Activated T-cell treated with anti-CD3 and anti-CD28 coated beads, Interleukin-2, amount 50 U/mL, for 48 hours (primary cell): ENCODE measurements at regions not wholly inside any gene's neighbourhood (a gene's known extent, or its start where the extent isn't known, plus 50 kb on each side); places are given as distances from the start of the nearest gene placed in this dataset.
"Not testable (repeated sequence)": the region's sequence is repeated elsewhere in the genome, so short reads cannot be mapped to it uniquely, and the experiment has no call there.

Experiments used
- DNase-seq, 2 experiments: peaks; one replicate each; pipeline ENCODE4 v3.0.0-alpha.2; 2020

DNA sequence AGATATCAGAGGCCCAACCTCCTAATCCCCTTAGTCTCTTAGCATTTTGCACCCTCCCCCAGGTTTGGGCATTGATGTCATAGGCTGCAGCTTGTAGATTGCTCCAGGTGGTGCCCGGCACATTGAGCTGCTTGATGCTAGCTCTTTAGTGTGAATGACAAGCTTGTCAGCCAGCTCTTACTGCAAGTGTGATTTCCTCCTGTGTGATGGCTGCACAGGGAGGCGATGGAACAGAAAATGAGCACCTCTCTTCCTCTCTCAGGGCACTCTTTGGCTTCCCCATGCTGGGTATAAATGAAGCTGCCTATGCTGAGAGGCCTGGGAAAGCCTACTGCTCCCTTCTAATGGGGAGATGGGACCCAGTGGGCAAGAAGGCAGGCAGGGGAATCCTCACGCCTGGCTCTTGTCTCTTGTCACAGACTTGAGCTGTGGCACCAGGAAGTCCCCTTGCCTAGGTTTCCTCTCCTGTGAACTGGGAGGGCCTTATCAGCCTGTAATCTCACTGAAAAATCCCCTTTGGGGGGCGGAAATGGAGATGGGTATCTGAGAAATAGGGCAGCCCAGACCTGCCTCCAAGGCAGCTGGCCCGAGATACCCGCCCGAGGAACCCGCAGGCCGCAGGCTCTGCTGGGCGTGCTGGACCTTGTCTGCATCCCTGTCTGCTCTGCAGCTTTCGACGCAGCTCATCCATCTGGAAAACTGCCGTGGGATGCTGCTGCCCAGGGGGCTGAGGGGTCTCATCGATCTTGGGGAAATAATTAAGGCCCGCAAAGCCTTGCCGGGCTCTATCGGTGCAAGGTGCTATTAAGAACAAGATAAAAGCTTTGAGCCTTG lies 163.5 kb upstream of the CXCR4 start:
- DNase-seq: peak; percentile 56 to 61

DNA sequence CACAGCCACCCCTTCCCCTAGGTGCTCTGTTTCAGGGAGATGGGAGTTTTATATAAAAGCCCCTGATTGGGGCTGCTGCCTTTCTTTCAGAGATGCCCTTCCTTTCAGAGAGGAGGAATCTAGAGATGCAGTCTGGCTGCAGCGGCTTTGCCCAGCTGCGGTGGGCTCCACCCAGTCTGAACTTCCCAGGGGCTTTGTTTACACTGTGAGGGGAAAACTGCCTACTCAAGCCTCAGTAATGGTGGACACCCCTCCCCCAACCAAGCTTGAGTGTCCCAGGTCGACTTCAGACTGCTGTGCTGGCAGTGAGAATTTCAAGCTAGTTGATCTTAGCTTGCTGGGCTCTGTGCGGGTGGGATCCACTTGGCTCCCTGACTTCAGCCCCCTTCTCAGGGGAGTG lies 148.4 kb upstream of the CXCR4 start:
- not testable (repeated sequence) for DNase-seq

DNA sequence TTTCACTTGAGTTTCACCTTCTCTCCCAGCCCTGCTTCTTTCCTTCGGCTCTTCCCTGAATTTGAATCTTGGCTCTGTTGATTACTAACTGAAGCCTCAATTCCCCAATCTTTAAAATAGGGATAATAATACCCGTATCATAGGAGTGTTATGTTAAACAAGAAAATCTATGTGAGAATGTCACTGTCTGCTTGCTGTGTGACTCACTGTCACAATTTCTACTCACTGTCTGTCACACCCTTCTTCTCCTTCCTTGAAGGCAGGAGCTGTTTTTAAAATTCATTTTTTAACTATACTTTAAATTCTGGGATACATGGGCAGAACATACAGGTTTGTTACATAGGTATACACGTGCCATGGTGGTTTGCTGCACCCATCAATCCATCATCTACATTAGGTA lies 141.6 kb upstream of the CXCR4 start:
- DNase-seq: no peak

DNA sequence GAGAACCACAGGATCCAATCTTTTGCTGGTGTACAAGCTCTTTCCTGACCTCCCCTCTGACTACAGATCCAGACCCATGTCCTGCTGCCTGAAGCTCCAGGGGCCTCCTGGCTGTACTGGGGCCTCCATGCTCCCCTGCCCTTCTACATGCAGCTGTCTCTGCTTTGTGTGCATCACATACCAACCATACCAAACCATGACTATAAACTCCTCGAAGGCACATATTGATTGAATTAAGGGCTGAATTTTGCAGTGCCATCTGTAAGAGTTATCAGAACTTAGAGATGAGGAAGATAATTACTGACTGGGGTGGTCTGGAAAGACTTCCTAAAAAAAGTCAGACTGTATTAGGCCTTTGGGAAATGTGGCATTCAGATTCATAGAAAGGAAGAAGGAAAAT lies 139.9 kb upstream of the CXCR4 start:
- no peak for DNase-seq

- no peak for DNase-seq
Observed at GRCh38 chr2:136255648-136256461, 137.9 kb upstream of the CXCR4 start.

- no peak for DNase-seq
Observed at GRCh38 chr2:136255127-136255526, 137.2 kb upstream of the CXCR4 start.

DNA sequence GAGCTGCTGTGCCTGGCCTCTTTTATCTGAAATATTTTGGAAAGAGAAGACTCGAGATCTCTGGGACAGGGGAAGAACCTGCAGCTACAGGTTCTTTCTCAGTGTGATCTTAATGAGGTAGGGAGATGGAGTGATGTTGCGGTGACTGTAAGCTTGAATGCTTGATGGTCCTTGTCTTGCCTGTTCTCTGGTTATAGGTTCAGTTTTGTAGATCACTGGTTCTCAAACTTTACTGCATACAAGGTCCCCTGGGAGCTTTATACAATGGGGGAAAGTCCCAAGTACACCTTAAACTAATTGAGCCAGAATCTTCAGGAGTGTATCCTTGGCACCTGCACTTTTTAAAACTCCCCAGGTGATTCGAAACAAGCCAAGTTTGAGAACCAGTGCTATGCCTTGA lies 136.7 kb upstream of the CXCR4 start:
- DNase-seq: no peak

- DNase-seq: no peak
Observed at GRCh38 chr2:136253288-136254004, 135.5 kb upstream of the CXCR4 start.

GRCh38 chr2:136251885-136252585 lies 134.1 kb upstream of the CXCR4 start:
- no peak for DNase-seq

GRCh38 chr2:136251197-136251884 lies 133.4 kb upstream of the CXCR4 start:
- no peak for DNase-seq

GRCh38 chr2:136250131-136250530 lies 132.2 kb upstream of the CXCR4 start:
- no peak for DNase-seq

DNA sequence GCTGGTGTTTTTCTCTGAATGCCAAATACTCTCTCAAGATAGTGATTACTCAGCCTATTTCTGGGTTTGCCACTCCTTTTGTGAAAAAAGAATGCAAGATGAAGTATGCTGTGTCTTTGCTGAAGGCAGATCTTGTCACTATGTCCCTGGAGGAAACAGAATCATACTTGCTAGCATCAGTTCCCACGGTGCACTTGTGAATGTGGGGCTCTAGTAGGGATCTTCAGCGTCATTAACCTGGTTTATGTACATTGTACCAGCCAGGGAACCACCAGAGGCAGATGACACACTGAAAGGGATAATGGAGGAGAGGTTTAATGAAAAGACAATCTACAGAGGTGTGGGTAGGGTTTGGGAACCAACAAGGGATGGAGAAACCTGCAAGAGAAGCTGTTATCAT lies 131.0 kb upstream of the CXCR4 start:
- no peak for DNase-seq

DNA sequence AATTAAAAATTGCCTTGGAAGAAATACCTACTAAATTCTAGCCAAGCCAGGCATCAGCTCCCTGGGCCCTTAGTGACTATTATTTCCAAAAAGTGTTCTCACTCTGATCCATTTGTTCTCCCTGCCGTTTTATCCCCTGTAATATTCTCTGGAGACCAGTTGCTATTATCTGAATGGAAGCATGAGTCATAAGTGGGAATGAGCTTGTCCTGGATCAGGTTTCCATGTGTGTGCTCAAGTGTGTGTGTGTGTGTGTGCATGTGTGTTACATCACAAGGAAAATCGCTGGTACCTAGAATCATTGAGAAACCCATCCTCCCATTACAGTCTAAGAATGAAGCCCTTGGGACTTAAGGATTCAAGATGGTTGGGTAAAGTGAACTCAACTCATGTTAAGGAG lies 130.3 kb upstream of the CXCR4 start:
- DNase-seq: no peak

DNA sequence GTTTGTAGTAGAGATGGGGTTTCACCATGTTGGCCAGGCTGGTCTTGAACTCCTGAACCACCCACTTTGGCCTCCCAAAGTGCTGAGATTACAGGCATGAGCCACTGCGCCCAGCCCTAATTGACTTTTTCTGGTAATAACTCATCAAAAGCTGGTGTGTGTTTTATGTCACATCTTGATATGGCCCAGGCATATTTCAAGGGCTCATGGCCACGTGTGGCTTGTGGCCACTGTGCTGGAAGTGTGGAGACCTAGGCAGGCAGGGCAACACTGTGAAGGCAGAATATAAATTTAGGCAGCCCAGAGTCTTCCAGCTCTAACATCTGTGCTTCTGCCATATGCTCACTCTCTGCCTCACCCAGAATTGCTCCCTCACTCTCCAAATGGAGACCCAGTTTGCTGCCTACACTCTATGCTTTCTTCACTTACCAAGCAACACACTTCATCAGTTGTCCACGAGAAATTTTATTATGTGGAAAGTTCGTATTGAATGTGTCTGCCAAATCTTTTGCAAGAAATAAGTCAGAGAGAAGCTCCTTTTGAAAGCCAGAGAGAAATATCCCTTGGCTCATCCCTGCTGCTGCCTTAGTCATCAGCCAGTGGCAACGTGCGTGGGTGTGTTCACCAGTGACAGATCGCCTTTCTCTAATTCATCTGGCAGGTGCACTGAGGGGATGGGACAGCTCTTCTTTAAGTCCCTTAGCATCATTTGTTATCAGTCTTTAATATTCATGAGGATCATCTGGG lies 129.4 kb upstream of the CXCR4 start:
- peak; percentile 63 to 72 for DNase-seq

DNA sequence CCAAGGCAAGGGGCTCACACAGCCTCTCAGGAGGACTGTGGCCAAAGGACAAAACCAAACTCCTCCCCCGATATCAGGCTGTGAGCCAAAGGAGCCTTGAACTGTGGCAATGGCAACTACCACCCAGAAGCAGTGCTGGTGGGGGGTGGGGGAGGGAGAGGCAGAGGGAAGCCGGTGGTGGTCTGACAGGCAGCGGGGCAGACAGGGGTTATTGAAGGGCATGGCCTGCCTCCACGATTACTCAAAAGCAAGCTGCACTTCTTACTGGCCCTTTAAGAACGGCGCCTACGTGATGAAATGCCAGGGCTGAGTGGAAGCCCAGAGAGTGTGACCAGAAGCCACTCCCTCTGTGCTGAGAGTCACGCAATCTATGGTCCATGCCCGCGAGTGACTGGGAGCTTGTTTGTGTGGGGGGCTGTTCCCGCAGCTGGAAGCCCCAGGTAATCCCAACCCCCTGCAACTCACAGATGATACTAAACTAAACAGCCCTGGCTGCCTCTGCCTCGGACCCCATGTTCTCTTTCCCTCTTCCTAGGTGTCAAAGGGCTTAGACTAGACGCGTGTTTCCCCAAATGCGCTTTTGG lies 128.2 kb upstream of the CXCR4 start:
- no peak for DNase-seq

DNA sequence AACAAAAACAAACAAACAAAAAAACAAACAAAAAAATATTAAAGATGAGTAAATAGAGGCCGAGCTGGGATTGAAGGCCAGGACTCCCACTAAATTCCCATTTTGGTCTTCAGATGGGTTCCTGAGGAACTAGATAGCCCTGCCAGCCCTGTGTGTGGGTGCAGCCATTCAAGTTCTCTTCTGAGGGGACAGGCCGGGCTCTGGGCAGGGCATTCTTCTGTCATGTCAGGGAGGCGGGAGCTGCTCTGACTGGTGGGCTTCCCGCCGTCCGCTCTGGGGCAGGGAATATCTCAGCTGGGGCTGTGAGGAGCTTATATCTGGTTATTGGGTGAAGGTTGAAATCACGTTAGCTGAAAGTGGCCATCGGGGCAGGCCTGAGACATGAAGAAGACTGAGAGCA lies 127.3 kb upstream of the CXCR4 start:
- DNase-seq: no peak

DNA sequence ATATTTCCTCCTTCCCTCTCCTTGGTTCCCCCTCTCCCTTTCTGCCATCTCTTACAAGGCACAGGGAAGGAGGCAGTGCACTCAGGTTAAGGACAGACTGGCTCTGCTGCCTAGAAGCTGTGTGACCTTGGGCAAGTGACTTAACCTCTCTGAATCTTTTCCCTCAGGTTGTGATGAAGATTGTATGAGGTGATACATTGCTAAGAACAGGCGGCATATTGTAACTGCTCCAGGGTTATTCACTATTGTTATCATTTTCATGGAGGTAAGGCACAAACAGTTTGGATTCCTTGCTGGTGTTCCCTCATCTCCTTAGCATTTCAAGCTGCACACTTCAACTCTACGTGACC lies 126.6 kb upstream of the CXCR4 start:
- DNase-seq: no peak

DNA sequence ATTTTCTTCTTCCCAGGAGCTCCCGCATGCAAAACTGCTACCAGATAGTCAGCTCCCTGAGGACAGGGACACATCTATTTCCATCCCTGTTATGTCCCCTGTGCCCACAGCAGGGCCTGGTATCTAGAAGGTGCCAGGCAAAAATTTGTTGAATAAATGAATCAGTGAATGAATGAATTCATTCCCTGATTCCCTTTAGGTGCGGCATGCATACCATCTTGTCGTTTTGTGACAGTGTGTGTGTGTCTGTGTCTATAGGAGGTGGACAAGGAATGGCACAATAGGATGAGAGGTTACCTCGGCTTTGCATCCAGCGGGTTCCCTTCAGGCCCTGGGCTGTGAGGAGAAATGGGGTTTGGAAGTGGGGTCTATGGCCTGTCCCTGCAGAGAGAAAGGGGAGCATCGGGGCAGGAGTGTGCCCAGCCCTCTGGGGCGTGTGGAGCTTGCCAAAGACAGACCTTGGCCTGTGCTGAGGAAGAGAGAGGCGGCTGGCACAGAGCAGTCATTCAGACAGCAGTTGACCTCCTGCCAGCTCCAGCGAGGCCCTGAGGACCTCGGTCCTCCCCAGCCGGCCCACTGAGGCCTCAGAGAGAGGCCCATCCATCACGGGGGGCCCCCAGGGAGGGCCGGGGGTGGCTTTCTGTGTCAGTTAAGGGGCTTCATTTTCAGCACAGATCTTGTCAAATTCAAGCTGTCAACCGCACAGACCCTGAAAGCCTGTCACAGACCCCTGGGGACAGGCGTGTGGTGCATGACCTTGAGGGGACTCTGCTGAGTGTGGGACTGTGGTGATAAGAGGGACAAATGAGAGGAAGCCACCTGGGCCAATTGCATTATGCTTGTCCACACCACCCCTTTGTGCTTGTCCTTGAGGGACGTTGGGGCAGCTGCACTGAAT lies 125.9 kb upstream of the CXCR4 start:
- DNase-seq: no peak

DNA sequence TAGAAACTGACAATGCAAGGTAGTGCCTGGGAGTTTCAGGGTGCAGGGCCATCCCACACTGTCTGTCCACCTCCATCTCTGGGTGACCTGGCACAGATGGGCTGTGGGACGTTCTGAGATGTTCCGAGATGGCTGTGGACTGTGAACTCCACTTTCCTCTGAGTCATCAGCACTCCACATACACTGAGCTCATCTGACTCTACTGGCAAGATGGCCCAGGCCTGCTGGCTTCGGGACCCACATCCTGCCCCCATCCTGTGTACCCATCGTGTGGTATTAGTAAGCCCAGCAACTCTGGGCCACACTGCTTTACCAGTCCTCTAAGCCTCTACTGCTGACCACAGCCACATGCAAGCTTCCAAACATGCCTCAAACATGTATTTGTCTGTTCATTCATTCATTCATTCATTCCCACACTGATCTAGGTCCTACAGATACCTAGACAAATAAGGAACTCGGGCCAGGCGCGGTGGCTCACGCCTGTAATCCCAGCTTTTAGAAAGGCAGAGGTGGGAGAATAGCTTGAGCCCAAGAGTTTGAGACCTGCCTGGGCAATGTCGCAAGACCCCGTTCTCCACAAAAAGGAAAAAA lies 124.8 kb upstream of the CXCR4 start:
- peak; percentile 60 to 71 for DNase-seq

- DNase-seq: no peak
Observed at GRCh38 chr2:136242100-136242499, 124.2 kb upstream of the CXCR4 start.
